H1 (cell line): ENCODE measurements at regions not wholly inside any gene's neighbourhood (a gene's known extent, or its start where the extent isn't known, plus 50 kb on each side); places are given as distances from the start of the nearest gene placed in this dataset.

Source experiments
- BACH1 ChIP-seq: IDR thresholded peaks from 2 replicates; pipeline ENCODE4 v1.6.1; 2012; ENCODE audit warnings: low read length, improper control_type of control experiment
- CTCF ChIP-seq, 3 experiments: IDR thresholded peaks; 1 replicate in 2 of 3; 2 replicates in 1 of 3; pipeline versions ENCODE4 v1.5.1 to v1.6.1; 2011; ENCODE audit warnings: low read length in 3 of 3, mild to moderate bottlenecking in 3 of 3, inconsistent platforms in 2 of 3, low read depth in 1 of 3, moderate library complexity in 1 of 3; ENCODE audit not compliant: insufficient read depth in 1 of 3; ENCODE audit errors: control extremely low read depth in 1 of 3
- EZH2 ChIP-seq: fragments of 200-600 bp; sonication (generic); IDR thresholded peaks from 2 replicates; pipeline ENCODE4 v1.7.1; 2012; ENCODE audit warnings: low read depth, mild to moderate bottlenecking, moderate library complexity, low read length, inconsistent platforms; ENCODE audit not compliant: severe bottlenecking
- MAX ChIP-seq: IDR thresholded peaks from 2 replicates; pipeline ENCODE4 v1.6.1; 2012; ENCODE audit warnings: inconsistent platforms
- POLR2A ChIP-seq, 2 experiments: IDR thresholded peaks; 1 replicate in 1 of 2; 2 replicates in 1 of 2; pipeline ENCODE4 v1.6.1; 2011; ENCODE audit warnings: low read depth in 2 of 2, low read length in 2 of 2, mild to moderate bottlenecking in 2 of 2; ENCODE audit errors: control extremely low read depth in 1 of 2
- POLR2AphosphoS5 ChIP-seq: IDR thresholded peaks from 2 replicates; pipeline ENCODE4 v1.6.1; 2011; ENCODE audit warnings: low read depth, low read length
- SIN3A ChIP-seq, 2 experiments: IDR thresholded peaks in 1 of 2; conservative IDR thresholded peaks in 1 of 2; 2 replicates each; pipeline ENCODE4 v1.6.1; 2011 to 2012; ENCODE audit warnings: low read length in 2 of 2, improper control_type of control experiment in 1 of 2, low read depth in 1 of 2, mild to moderate bottlenecking in 1 of 2
- TCF12 ChIP-seq: IDR thresholded peaks from 2 replicates; pipeline ENCODE4 v1.6.1; 2011; ENCODE audit warnings: low read depth, mild to moderate bottlenecking, low read length

GRCh38 chr22:49227670-49228069 is 600.0 kb downstream of the BRD1 start:
- TF ChIP-seq MAX, result no peak
- TF ChIP-seq TCF12, result no peak
- TF ChIP-seq SIN3A (conservative IDR thresholded peaks at IDR 0.05 in 1 of 2, IDR thresholded peaks at IDR 0.05 in 1 of 2; ENCODE audit: low read depth in 1 of 2, low read length in 2 of 2), result no peak
- TF ChIP-seq CTCF (IDR thresholded peaks at IDR 0.05; ENCODE audit: control extremely low read depth in 1 of 3, insufficient read depth in 1 of 3, low read depth in 1 of 3, low read length in 3 of 3), result no peak
- TF ChIP-seq POLR2A (IDR thresholded peaks at IDR 0.05; ENCODE audit: control extremely low read depth in 1 of 2, low read depth in 2 of 2, low read length in 2 of 2), result no peak
- no peak for TF ChIP-seq EZH2
- TF ChIP-seq POLR2AphosphoS5, result no peak
- no peak for TF ChIP-seq BACH1
